Epithelial cell of esophagus (primary cell): ENCODE measurements at regions not wholly inside any gene's neighbourhood (a gene's known extent, or its start where the extent isn't known, plus 50 kb on each side); places are given as distances from the start of the nearest gene placed in this dataset.
"Not testable (repeated sequence)": the region's sequence is repeated elsewhere in the genome, so short reads cannot be mapped to it uniquely, and the experiment has no call there.

ENCODE experiments used
- DNase-seq: peaks from one replicate; pipeline ENCODE4 v3.0.0; 2010; ENCODE audit warnings: low read depth
- H3K4me3 ChIP-seq: 2 replicates; pipeline ENCODE4 v1.5.1; 2011; ENCODE audit warnings: mild to moderate bottlenecking, low read length, control low read depth
- CTCF ChIP-seq: IDR thresholded peaks from 2 replicates; pipeline ENCODE4 v1.5.1; 2011; ENCODE audit warnings: low read depth, mild to moderate bottlenecking, low read length, control low read depth, inconsistent platforms; ENCODE audit not compliant: insufficient read depth; ENCODE audit errors: missing control alignments

- no peak for DNase-seq
- TF ChIP-seq CTCF, result no peak
- H3K4me3 ChIP-seq, result no peak overlapping the region
Observed at GRCh38 chr12:100083308-100083707, 59.4 kb downstream of the BLTP3B start.

GRCh38 chr12:100078777-100079176 lies 63.9 kb downstream of the BLTP3B start:
- not testable (repeated sequence) for DNase-seq, H3K4me3 ChIP-seq

GRCh38 chr12:100077367-100077766 lies 65.3 kb downstream of the BLTP3B start:
- TF ChIP-seq CTCF, result no peak
- DNase-seq, result no peak
- no peak overlapping the region for H3K4me3 ChIP-seq

- no peak overlapping the region for H3K4me3 ChIP-seq
- no peak for TF ChIP-seq CTCF
- DNase-seq, result no peak
Observed at GRCh38 chr12:100075598-100075997, 67.1 kb downstream of the BLTP3B start.

- no peak for DNase-seq
- no peak for TF ChIP-seq CTCF
- H3K4me3 ChIP-seq, result no peak overlapping the region
Observed at GRCh38 chr12:100069795-100070194, 72.9 kb downstream of the BLTP3B start.

GRCh38 chr12:100068305-100068704 lies 74.4 kb downstream of the BLTP3B start:
- no peak for TF ChIP-seq CTCF
- DNase-seq, result no peak
- no peak overlapping the region for H3K4me3 ChIP-seq

GRCh38 chr12:100061814-100062213 lies 77.1 kb upstream of the ANKS1B start:
- DNase-seq, result no peak
- H3K4me3 ChIP-seq, result no peak overlapping the region
- no peak for TF ChIP-seq CTCF
